MG63 (cell line): ENCODE measurements at regions not wholly inside any gene's neighbourhood (a gene's known extent, or its start where the extent isn't known, plus 50 kb on each side); places are given as distances from the start of the nearest gene placed in this dataset.

Experiments used
- DNase-seq: peaks from one replicate; pipeline ENCODE4 v3.0.0-alpha.2; 2020
- H3K27me3 ChIP-seq: fragments of 250-450 bp; sonication (Bioruptor Pico); 2 replicates; pipeline ENCODE4 v1.5.1; 2020; ENCODE audit warnings: mild to moderate bottlenecking, moderate library complexity
- H3K36me3 ChIP-seq: fragments of 250-450 bp; sonication (Bioruptor Pico); 2 replicates; pipeline ENCODE4 v1.5.1; 2020; ENCODE audit warnings: mild to moderate bottlenecking, moderate library complexity
- H3K4me3 ChIP-seq: fragments of 250-450 bp; sonication (Bioruptor Pico); 2 replicates; pipeline ENCODE4 v1.5.1; 2020; ENCODE audit warnings: mild to moderate bottlenecking, moderate library complexity
- H3K9me3 ChIP-seq: fragments of 250-450 bp; sonication (Bioruptor Pico); 2 replicates; pipeline ENCODE4 v1.5.1; 2020; ENCODE audit warnings: mild to moderate bottlenecking, moderate library complexity

GRCh38 chr2:240245706-240246105, 105.2 kb upstream of the OTOS start:
- H3K36me3 ChIP-seq, result no peaks in the 10 kb centered on the region
- H3K9me3 ChIP-seq, result no peaks in the 10 kb centered on the region
- H3K27me3 ChIP-seq, result no peaks in the 10 kb centered on the region
- no peak for DNase-seq
- H3K4me3 ChIP-seq, result no peak overlapping the region

GRCh38 chr2:240246173-240246820, 105.8 kb upstream of the OTOS start:
- H3K36me3 ChIP-seq, result no peaks in the 10 kb centered on the region
- H3K9me3 ChIP-seq, result no peaks in the 10 kb centered on the region
- no peaks in the 10 kb centered on the region for H3K27me3 ChIP-seq
- no peak overlapping the region for H3K4me3 ChIP-seq
- no peak for DNase-seq

GRCh38 chr2:240247241-240247867, 106.9 kb upstream of the OTOS start:
- no peak overlapping the region for H3K4me3 ChIP-seq
- no peaks in the 10 kb centered on the region for H3K27me3 ChIP-seq
- H3K9me3 ChIP-seq, result no peaks in the 10 kb centered on the region
- H3K36me3 ChIP-seq, result no peaks in the 10 kb centered on the region
- DNase-seq, result no peak

GRCh38 chr2:240247868-240248720, 107.6 kb upstream of the OTOS start:
- no peak for DNase-seq
- Histone ChIP-seq H3K36me3 (no peaks in the 10 kb centered on the region), H3K9me3 (no peaks in the 10 kb centered on the region), H3K27me3 (no peaks in the 10 kb centered on the region), H3K4me3 (no peak overlapping the region)

GRCh38 chr2:240248721-240249422, 108.4 kb upstream of the OTOS start:
- Histone ChIP-seq H3K9me3 (no peaks in the 10 kb centered on the region), H3K27me3 (no peaks in the 10 kb centered on the region), H3K4me3 (no peak overlapping the region), H3K36me3 (no peaks in the 10 kb centered on the region)
- no peak for DNase-seq

GRCh38 chr2:240249423-240250149, 109.1 kb upstream of the OTOS start:
- H3K9me3 ChIP-seq, result no peaks in the 10 kb centered on the region
- no peaks in the 10 kb centered on the region for H3K36me3 ChIP-seq
- no peak overlapping the region for H3K4me3 ChIP-seq
- no peaks in the 10 kb centered on the region for H3K27me3 ChIP-seq
- no peak for DNase-seq

- Histone ChIP-seq H3K4me3 (no peak overlapping the region), H3K27me3 (no peaks in the 10 kb centered on the region), H3K36me3 (no peaks in the 10 kb centered on the region), H3K9me3 (no peaks in the 10 kb centered on the region)
- DNase-seq, result no peak
Observed at GRCh38 chr2:240250150-240250984, 109.9 kb upstream of the OTOS start.

GRCh38 chr2:240250985-240251847, 110.8 kb upstream of the OTOS start:
- H3K4me3 ChIP-seq, result no peak overlapping the region
- DNase-seq, result peak; percentile 91
- H3K36me3 ChIP-seq, result no peaks in the 10 kb centered on the region
- H3K9me3 ChIP-seq, result no peaks in the 10 kb centered on the region
- H3K27me3 ChIP-seq, result no peaks in the 10 kb centered on the region

- Histone ChIP-seq H3K36me3 (no peaks in the 10 kb centered on the region), H3K4me3 (no peak overlapping the region), H3K27me3 (no peaks in the 10 kb centered on the region), H3K9me3 (no peaks in the 10 kb centered on the region)
- no peak for DNase-seq
Observed at GRCh38 chr2:240251848-240252190, 111.4 kb upstream of the OTOS start.

GRCh38 chr2:240252191-240252871, 111.9 kb upstream of the OTOS start:
- H3K27me3 ChIP-seq, result no peaks in the 10 kb centered on the region
- H3K9me3 ChIP-seq, result no peaks in the 10 kb centered on the region
- no peaks in the 10 kb centered on the region for H3K36me3 ChIP-seq
- no peak for DNase-seq
- no peak overlapping the region for H3K4me3 ChIP-seq

GRCh38 chr2:240252872-240253511, 112.5 kb upstream of the OTOS start:
- H3K27me3 ChIP-seq, result no peaks in the 10 kb centered on the region
- no peaks in the 10 kb centered on the region for H3K36me3 ChIP-seq
- DNase-seq, result no peak
- H3K4me3 ChIP-seq, result no peak overlapping the region
- no peaks in the 10 kb centered on the region for H3K9me3 ChIP-seq

GRCh38 chr2:240253583-240254145, 113.2 kb upstream of the OTOS start:
- Histone ChIP-seq H3K9me3 (no peaks in the 10 kb centered on the region), H3K4me3 (no peak overlapping the region), H3K36me3 (no peaks in the 10 kb centered on the region), H3K27me3 (no peaks in the 10 kb centered on the region)
- DNase-seq, result no peak

- no peaks in the 10 kb centered on the region for H3K27me3 ChIP-seq
- DNase-seq, result no peak
Observed at GRCh38 chr2:240254337-240255164, 114.1 kb upstream of the OTOS start.

More at GRCh38 chr2:240254337-240255164, 114.1 kb upstream of the OTOS start:
- Histone ChIP-seq H3K36me3 (no peaks in the 10 kb centered on the region), H3K4me3 (no peak overlapping the region), H3K9me3 (no peaks in the 10 kb centered on the region)
